Left lung (tissue), 4 donors: ENCODE measurements at regions not wholly inside any gene's neighbourhood (a gene's known extent, or its start where the extent isn't known, plus 50 kb on each side); places are given as distances from the start of the nearest gene placed in this dataset.

Experiments used
- ATAC-seq: fragments of 200-7000 bp; cut with Tn5 transposase; one replicate; pipeline ENCODE4 v1.9.1; 2020; ENCODE audit warnings: moderate library complexity
- DNase-seq, 4 donors: peaks; one replicate each; pipeline ENCODE4 v3.0.0-alpha.2; 2013 to 2020
- H3K27ac ChIP-seq, 2 donors: fragments of 200-600 bp; sonication (generic) in 1 of 2; one replicate each; pipeline versions ENCODE4 v1.5.0 to v1.8.0; 2020 to 2021
- H3K27me3 ChIP-seq, 2 donors: fragments of 200-600 bp; sonication (generic) in 1 of 2; one replicate each; pipeline versions ENCODE4 v1.5.0 to v1.8.0; 2020 to 2021
- H3K36me3 ChIP-seq, 2 donors: fragments of 200-600 bp; sonication (generic) in 1 of 2; one replicate each; pipeline versions ENCODE4 v1.5.0 to v1.8.0; 2020 to 2021
- H3K4me1 ChIP-seq, 2 donors: fragments of 200-600 bp; one replicate each; pipeline ENCODE4 v1.8.0; 2021
- H3K4me3 ChIP-seq, 2 donors: fragments of 200-600 bp; sonication (generic) in 1 of 2; one replicate each; pipeline versions ENCODE4 v1.5.0 to v1.8.0; 2020 to 2021; ENCODE audit warnings: mild to moderate bottlenecking in 1 of 2
- H3K9me3 ChIP-seq, 2 donors: fragments of 200-600 bp; sonication (generic) in 1 of 2; one replicate each; pipeline versions ENCODE4 v1.5.0 to v1.8.0; 2020 to 2021
- intact Hi-C, 2 donors: fragments of 100-400 bp; cut with DNase I; formaldehyde crosslinking; loops; one replicate each; pipeline versions ENCODE4 v1.11.2 to v1.14.2; 2022
- TF ChIP-seq, protein P1 (sequence below), 2 donors: fragments of 200-600 bp; sonication (generic) in 1 of 2; IDR thresholded peaks; one replicate each; pipeline versions ENCODE4 v1.5.0 to v1.8.0; 2021; ENCODE audit warnings: antibody characterized with exemption in 2 of 2
- donor health status: DM: no; HTN: yes; CAD: no.
- donor health status: DM: no; HTN: no; CAD: no.

DNA sequence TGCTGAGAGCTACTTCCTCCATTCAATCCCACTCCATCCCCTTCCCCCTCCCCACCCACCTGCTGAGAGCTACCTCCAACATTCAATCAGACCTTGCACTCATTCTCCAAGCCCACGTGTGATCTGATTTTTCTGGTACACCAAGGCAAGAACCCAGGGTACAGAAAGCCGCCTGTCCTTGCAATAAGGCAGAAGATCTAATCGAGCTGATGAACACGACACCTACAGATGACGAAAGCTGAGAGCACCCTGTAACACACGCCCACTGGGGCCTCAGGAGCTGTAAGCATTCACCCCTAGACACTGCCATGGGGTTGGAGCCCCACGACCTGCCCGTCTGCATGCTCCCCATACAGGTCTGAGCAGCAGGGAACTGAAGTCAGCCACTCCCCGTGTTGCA is 58.3 kb downstream of the TRIML1 start:
- Histone ChIP-seq H3K27me3 (no peaks in the 10 kb centered on the region), H3K4me1 (no peaks in the 10 kb centered on the region), H3K27ac (no peak overlapping the region), H3K4me3 (no peak overlapping the region), H3K36me3 (no peaks in the 10 kb centered on the region), H3K9me3 (peaks cover 0 to 2% of the 10 kb centered on the region in 2 donors)
- intact Hi-C loops: no loop called here
- TF ChIP-seq, protein P1, sequence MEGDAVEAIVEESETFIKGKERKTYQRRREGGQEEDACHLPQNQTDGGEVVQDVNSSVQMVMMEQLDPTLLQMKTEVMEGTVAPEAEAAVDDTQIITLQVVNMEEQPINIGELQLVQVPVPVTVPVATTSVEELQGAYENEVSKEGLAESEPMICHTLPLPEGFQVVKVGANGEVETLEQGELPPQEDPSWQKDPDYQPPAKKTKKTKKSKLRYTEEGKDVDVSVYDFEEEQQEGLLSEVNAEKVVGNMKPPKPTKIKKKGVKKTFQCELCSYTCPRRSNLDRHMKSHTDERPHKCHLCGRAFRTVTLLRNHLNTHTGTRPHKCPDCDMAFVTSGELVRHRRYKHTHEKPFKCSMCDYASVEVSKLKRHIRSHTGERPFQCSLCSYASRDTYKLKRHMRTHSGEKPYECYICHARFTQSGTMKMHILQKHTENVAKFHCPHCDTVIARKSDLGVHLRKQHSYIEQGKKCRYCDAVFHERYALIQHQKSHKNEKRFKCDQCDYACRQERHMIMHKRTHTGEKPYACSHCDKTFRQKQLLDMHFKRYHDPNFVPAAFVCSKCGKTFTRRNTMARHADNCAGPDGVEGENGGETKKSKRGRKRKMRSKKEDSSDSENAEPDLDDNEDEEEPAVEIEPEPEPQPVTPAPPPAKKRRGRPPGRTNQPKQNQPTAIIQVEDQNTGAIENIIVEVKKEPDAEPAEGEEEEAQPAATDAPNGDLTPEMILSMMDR (IDR thresholded peaks at IDR 0.05): no peak
- DNase-seq (no peak), ATAC-seq (no peak)

DNA sequence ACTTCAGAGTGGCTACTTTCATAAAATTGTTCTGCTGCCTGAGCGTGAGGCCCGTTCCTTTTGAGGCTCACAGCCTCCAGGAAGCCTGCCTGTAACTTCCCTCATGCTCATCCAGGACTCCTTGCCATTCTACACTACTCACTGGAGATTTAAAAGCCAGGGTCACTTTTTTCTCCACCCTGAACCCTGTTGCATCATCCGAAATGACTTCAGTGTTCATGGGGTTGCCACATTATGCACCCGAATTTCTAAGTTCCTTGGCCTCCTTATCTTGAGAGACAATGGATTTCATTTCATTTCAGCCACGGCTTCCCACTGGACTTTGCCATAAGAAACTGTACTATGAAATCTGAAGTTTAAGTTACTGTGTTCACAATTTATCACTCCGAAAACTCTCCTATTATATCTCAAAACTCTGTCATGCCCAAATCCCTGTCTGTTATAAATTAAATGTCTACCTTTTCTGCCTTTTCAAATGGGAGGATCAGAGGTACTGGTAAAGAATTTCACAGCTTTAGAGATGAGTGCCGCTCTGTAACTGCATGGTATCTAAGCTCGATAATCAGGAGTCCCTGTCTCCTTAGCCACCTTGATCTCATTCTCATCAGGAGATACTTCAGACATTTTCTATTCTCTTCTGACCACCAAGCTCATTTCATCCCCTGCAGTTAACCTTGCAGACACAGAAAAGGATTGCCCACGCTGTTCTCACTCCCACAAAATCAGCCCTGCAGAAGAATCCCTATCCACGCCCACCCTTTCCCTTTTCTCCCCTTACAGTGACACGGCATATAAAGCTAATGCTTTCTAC is 59.9 kb downstream of the TRIML1 start:
- TF ChIP-seq, protein P1 (IDR thresholded peaks at IDR 0.05): no peak
- H3K4me3 ChIP-seq: no peak overlapping the region
- intact Hi-C loops: no loop called here
- no peak for ATAC-seq
- H3K9me3 ChIP-seq: peaks cover 0 to 2% of the 10 kb centered on the region in 2 donors
- no peaks in the 10 kb centered on the region for H3K4me1 ChIP-seq
- no peaks in the 10 kb centered on the region for H3K27me3 ChIP-seq
- no peak overlapping the region for H3K27ac ChIP-seq
- no peak for DNase-seq
- no peaks in the 10 kb centered on the region for H3K36me3 ChIP-seq

DNA sequence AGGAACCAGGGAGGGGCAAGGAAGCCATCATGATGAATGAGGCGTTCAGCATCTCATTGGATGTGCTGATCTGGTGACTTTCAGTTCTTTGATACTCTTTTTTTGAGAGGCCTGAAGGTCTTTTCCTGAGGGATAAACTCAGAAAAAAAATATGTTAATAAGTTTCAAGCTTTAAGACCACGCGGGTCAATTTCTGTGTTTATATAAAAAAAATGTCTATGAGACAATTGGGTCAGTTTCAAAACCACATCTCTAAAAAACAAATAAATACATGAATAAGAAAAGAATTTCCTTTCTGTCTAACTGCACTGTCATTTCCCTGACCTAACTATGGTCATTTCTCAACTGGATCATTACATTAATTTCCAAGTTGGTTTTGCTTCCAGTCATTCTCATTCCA is 62.6 kb downstream of the TRIML1 start:
- Histone ChIP-seq H3K27me3 (no peaks in the 10 kb centered on the region), H3K27ac (no peak overlapping the region), H3K4me1 (no peaks in the 10 kb centered on the region), H3K9me3 (peaks cover 0 to 2% of the 10 kb centered on the region in 2 donors), H3K36me3 (no peaks in the 10 kb centered on the region), H3K4me3 (no peak overlapping the region)
- TF ChIP-seq, protein P1 (IDR thresholded peaks at IDR 0.05): no peak
- intact Hi-C loops: no loop called here
- DNase-seq (no peak), ATAC-seq (no peak)

DNA sequence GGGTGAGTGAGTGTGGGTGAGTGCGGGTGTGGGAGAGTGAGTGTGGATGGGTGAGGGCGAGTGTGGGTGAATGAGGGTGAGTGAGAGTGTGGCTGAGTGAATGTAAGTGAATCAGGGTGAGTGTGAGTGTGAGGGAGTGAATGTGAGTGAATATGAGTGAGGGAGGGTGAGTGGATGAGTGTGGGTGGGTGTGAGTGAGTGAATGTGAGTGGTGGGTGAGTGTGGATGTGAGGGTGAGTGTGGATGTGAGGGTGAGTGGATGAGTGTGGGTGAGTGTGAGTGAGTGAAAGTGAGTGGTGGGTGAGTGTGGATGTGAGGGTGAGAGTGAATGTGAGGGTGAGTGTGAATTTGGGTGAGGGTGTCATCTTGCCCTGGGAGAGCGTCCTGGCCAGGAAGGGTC is 67.5 kb downstream of the TRIML1 start:
- Histone ChIP-seq H3K4me1 (no peaks in the 10 kb centered on the region), H3K27ac (no peak overlapping the region), H3K4me3 (no peak overlapping the region), H3K9me3 (peaks cover 0 to 2% of the 10 kb centered on the region in 2 donors), H3K27me3 (no peaks in the 10 kb centered on the region), H3K36me3 (no peaks in the 10 kb centered on the region)
- intact Hi-C loops: no loop called here
- no peak for ATAC-seq
- no peak for DNase-seq
- TF ChIP-seq, protein P1 (IDR thresholded peaks at IDR 0.05): no peak

DNA sequence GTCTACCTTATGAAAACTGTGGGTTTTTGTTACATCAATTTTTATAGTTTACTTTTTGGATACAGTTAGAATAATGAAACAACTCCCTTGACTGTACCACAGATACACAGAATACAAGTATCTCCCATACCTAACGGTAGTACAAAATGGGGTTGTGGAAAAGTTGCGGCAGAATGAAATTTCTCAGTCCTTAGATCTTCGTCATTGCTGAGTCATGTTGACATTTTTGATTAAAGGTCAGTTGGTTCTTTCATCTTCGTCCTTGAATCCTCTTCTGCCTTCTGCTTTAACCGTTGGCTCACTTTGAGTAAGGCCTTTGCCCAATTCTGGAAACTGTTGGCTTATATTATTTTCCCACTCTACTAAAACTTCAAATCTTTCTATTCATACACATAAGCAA is 75.6 kb downstream of the TRIML1 start:
- no peaks in the 10 kb centered on the region for H3K4me1 ChIP-seq
- DNase-seq (no peak), ATAC-seq (no peak)
- TF ChIP-seq, protein P1 (IDR thresholded peaks at IDR 0.05): no peak
- no peaks in the 10 kb centered on the region for H3K36me3 ChIP-seq
- intact Hi-C loops: no loop called here
- H3K9me3 ChIP-seq: peaks cover 0 to 9% of the 10 kb centered on the region in 2 donors
- H3K27me3 ChIP-seq: peaks cover 0 to 8% of the 10 kb centered on the region in 2 donors
- H3K4me3 ChIP-seq: no peak overlapping the region
- H3K27ac ChIP-seq: no peak overlapping the region
